Mucosa of descending colon (tissue), 3 donors: ENCODE measurements at regions not wholly inside any gene's neighbourhood (a gene's known extent, or its start where the extent isn't known, plus 50 kb on each side); places are given as distances from the start of the nearest gene placed in this dataset.

Source experiments
- ATAC-seq: fragments of 200-7000 bp; cut with Tn5 transposase; one replicate; pipeline ENCODE4 v1.9.1; 2020; ENCODE audit warnings: mild to moderate bottlenecking, moderate library complexity
- DNase-seq, 3 donors: peaks; one replicate each; pipeline ENCODE4 v3.0.0-alpha.2; 2020
- H3K36me3 ChIP-seq: fragments of 200-600 bp; one replicate; pipeline ENCODE4 v1.8.0; 2021; ENCODE audit warnings: low read depth, mild to moderate bottlenecking
- H3K4me1 ChIP-seq: fragments of 200-600 bp; one replicate; pipeline ENCODE4 v1.8.0; 2021; ENCODE audit warnings: low read depth, mild to moderate bottlenecking
- H3K4me3 ChIP-seq: fragments of 200-600 bp; one replicate; pipeline ENCODE4 v1.8.0; 2021; ENCODE audit warnings: mild to moderate bottlenecking
- H3K9me3 ChIP-seq: fragments of 200-600 bp; one replicate; pipeline ENCODE4 v1.8.0; 2021; ENCODE audit warnings: mild to moderate bottlenecking
- CTCF ChIP-seq: fragments of 200-600 bp; IDR thresholded peaks from one replicate; pipeline ENCODE4 v1.8.0; 2022; ENCODE audit warnings: antibody characterized with exemption, mild to moderate bottlenecking
- intact Hi-C, 2 donors: fragments of 100-400 bp; cut with DNase I in 1 of 2; cut with micrococcal nuclease in 1 of 2; formaldehyde crosslinking; loops; one replicate each; pipeline versions ENCODE4 v1.11.0 to v1.11.1; 2022; cut with DNase I, micrococcal nuclease
- donor health status: DM: no; HTN: no; CAD: no; lungs with moderate emphysema.
- donor health status: DM: no; HTN: no; CAD: no.
- donor health status: DM: no; HTN: yes; CAD: no.

- Histone ChIP-seq H3K4me3 (no peak overlapping the region), H3K36me3 (no peaks in the 10 kb centered on the region), H3K9me3 (no peaks in the 10 kb centered on the region), H3K4me1 (no peaks in the 10 kb centered on the region)
- TF ChIP-seq CTCF: no peak
- DNase-seq (no peak), ATAC-seq (no peak)
- intact Hi-C loops: no loop called here
These were observed 728.5 kb upstream of the B3GALT2 start for GRCh38 chr1:193914871-193915270.

- no peak for TF ChIP-seq CTCF
- no peaks in the 10 kb centered on the region for H3K36me3 ChIP-seq
- H3K4me1 ChIP-seq: no peaks in the 10 kb centered on the region
- H3K9me3 ChIP-seq: no peaks in the 10 kb centered on the region
- intact Hi-C loops: no loop called here
- ATAC-seq (no peak), DNase-seq (no peak)
- no peak overlapping the region for H3K4me3 ChIP-seq
These were observed 723.1 kb upstream of the B3GALT2 start for GRCh38 chr1:193909406-193910082.

GRCh38 chr1:193905288-193906085, 719.1 kb upstream of the B3GALT2 start:
- H3K4me1 ChIP-seq: no peaks in the 10 kb centered on the region
- H3K4me3 ChIP-seq: no peak overlapping the region
- H3K9me3 ChIP-seq: no peaks in the 10 kb centered on the region
- no peak for DNase-seq
- no peaks in the 10 kb centered on the region for H3K36me3 ChIP-seq
- ATAC-seq: no peak
- TF ChIP-seq CTCF: no peak
- intact Hi-C loops: no loop called here

GRCh38 chr1:193891788-193892187, 705.4 kb upstream of the B3GALT2 start:
- no peak for ATAC-seq
- no peaks in the 10 kb centered on the region for H3K4me1 ChIP-seq
- TF ChIP-seq CTCF: no peak
- intact Hi-C loops: no loop called here
- no peak overlapping the region for H3K4me3 ChIP-seq
- no peaks in the 10 kb centered on the region for H3K9me3 ChIP-seq
- no peaks in the 10 kb centered on the region for H3K36me3 ChIP-seq
- DNase-seq: no peak

GRCh38 chr1:193890935-193891334, 704.5 kb upstream of the B3GALT2 start:
- no peak for DNase-seq
- intact Hi-C loops: no loop called here
- no peak for TF ChIP-seq CTCF
- no peaks in the 10 kb centered on the region for H3K4me1 ChIP-seq
- no peak overlapping the region for H3K4me3 ChIP-seq
- H3K9me3 ChIP-seq: no peaks in the 10 kb centered on the region
- no peak for ATAC-seq
- no peaks in the 10 kb centered on the region for H3K36me3 ChIP-seq
